ENCODE measurements at regions not wholly inside any gene's neighbourhood (a gene's known extent, or its start where the extent isn't known, plus 50 kb on each side); places are given as distances from the start of the nearest gene placed in this dataset.

DNA sequence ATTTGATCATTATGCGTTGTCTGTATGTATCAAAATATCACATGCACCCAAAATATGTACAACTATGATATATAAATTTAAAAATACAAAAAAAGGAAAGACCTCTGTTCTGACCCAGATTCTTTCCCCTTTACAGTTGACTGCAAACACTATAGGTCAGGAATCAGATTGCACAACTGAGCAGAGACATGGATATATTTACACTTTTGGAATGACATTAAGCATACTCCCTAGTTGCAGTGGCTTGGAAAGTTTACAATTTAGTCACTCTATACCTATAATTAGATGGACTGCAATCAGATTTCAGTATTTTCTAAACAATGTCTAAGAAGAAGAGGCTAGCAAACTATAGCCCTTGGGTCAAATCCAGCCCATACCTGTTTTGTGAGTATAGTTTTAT lies 98.5 kb upstream of the INPP4B start:
- TF ChIP-seq, protein P1, sequence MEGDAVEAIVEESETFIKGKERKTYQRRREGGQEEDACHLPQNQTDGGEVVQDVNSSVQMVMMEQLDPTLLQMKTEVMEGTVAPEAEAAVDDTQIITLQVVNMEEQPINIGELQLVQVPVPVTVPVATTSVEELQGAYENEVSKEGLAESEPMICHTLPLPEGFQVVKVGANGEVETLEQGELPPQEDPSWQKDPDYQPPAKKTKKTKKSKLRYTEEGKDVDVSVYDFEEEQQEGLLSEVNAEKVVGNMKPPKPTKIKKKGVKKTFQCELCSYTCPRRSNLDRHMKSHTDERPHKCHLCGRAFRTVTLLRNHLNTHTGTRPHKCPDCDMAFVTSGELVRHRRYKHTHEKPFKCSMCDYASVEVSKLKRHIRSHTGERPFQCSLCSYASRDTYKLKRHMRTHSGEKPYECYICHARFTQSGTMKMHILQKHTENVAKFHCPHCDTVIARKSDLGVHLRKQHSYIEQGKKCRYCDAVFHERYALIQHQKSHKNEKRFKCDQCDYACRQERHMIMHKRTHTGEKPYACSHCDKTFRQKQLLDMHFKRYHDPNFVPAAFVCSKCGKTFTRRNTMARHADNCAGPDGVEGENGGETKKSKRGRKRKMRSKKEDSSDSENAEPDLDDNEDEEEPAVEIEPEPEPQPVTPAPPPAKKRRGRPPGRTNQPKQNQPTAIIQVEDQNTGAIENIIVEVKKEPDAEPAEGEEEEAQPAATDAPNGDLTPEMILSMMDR (IDR thresholded peaks at IDR 0.05; ENCODE audit: extremely low read depth, missing control alignments): no peak

DNA sequence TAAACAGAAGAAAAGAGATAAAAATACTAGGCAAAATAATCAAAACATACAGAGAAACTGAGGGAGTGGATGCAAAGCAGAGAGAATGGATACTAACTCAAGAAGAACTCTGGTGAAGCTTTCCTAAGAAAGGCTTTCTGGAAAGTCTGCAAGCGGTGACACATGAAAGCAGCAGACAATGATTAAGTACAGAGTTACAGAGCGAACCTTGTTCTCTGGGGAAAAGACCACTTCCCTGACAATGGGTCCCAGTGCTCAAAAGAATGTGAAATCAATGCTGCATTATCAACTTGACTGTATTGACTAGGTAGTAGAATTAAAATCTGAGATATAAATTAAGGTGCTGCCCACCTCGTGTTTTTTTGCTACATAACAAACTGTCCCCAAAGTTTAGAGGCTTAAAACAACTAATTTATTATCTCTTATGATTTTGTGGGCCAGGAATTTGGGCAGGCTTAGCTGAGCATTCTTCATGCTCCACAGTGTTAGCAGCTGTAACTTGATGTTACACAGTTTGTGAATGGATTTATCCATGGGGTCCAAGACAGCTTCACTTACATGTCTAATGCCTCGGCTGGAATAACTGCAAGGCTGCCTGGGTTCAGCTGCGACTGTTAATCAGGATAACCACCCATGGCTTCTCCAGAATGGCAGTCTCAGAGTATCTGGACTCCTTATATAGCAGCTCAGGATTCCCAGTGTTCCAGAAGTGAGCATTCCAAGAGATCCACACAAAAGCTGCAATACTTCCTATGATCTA lies 106.9 kb upstream of the INPP4B start:
- no peak for DNase-seq (ENCODE audit: low spot score)
- TF ChIP-seq, protein P1 (IDR thresholded peaks at IDR 0.05; ENCODE audit: extremely low read depth, missing control alignments): no peak

More for the DNA sequence above, 98.5 kb upstream of the INPP4B start:
- no peak for DNase-seq (ENCODE audit: low spot score)

DNA sequence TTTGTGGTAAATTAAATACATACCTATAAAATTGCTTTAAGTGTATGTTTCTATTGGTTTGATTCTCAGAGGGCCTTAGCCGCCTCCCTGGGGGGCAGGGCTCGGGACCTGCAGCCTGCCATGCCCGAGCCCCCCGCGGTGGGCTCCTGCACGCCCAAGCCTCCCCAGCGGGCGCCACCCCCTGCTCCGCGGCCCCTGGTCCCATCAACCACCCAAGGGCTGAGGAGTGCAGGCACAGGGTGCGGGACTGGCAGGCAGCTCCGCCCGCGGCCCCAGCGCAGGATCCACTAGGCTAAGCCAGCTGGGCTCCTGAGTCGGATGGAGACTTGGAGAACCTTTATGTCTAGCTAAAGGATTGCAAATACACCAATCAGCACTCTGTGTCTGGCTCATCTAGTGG lies 108.3 kb upstream of the INPP4B start:
- no peak for DNase-seq (ENCODE audit: low spot score)
- TF ChIP-seq, protein P1 (IDR thresholded peaks at IDR 0.05; ENCODE audit: extremely low read depth, missing control alignments): no peak

DNA sequence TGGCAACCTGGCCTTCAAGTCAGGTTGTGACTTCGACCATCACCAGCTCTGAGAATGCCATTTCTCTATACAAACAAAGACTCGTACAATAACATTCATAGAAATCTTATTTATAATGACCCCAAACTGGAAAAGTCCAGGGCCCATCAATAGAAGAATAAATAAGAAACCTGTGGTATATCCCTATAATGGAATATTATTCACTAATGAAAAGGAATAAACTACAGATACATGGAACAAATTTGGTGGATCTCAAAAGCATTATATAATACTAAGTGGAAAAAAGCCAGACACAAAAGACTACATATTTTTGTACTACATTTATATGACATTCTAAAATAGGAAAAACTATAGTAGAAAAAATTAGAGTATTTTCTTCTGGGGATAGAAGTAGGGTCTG lies 109.4 kb upstream of the INPP4B start:
- TF ChIP-seq, protein P1 (IDR thresholded peaks at IDR 0.05; ENCODE audit: extremely low read depth, missing control alignments): no peak
- no peak for DNase-seq (ENCODE audit: low spot score)

DNA sequence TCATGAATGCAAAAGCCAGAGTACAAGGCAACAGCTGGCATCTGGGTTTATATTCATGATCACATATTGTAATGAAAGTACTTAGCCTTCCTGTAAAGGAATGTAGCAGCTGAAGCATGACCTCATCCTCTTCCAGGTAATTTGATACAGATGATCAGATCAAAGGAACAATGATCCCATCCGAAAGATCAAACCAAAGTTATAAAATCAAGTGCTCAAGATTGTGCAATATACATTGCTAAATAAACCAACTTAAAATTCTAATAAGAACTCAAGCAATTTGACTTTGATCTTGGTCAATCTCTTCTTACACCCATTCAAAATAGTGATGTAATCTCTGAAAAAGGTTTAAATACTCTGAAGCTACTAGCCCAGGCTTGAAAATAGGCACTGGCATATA lies 113.1 kb upstream of the INPP4B start:
- TF ChIP-seq, protein P1 (IDR thresholded peaks at IDR 0.05; ENCODE audit: extremely low read depth, missing control alignments): no peak
- no peak for DNase-seq (ENCODE audit: low spot score)

DNA sequence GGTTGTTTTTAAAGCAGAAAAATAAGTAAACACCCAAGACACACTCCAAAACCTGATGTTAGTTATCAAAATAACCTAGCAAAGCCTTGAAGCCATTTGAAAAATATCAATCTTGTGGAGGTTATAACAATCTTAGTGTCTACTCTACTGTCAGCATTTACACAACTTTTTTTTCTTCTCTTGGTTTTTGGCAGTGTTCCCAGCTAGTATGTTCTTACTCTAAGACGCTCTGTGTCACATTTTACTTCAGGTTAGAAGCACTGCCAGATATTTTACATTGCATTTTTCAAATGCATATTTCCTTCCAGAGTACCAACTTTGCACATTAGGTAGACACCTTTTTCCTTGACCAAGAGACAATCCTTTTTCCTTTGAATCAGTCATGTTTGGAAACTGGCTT lies 114.0 kb upstream of the INPP4B start:
- no peak for DNase-seq (ENCODE audit: low spot score)
- TF ChIP-seq, protein P1 (IDR thresholded peaks at IDR 0.05; ENCODE audit: extremely low read depth, missing control alignments): no peak

DNA sequence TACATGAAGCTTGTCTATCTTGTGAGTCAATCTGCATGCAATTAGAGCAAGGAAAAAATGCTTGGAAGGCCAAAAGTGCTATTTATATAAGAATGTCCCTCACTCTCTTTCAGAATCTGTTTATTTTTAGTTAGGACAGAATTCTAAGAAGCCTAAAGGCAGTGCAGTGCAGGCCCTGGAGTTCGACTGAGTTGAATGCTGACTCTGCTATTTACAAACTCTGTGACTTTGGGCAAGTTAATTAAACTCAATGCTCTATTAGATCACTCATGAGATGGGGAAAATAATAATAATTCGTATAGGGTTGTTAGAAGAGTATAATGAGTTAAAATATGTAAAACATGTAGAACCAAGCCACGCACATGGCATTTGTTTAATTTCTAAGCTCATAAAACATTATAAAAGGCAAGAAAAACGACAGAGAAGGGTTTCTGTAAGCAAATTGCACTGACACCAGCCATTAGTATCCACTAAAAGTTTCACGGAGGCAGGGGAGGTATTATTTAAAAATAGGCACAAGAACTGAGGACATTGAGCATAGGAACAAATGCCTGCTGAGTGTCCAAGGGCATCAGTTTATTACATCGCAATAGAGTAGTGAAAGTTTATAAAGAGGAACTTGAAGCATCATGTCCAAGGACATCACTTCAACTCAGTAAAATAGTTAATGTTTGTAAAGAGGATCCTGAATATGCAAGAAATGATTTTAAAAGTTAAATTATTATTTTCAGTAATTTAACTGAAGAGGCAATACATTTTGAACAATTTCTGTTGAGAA lies 115.0 kb upstream of the INPP4B start:
- DNase-seq (ENCODE audit: low spot score): no peak
- TF ChIP-seq, protein P1 (IDR thresholded peaks at IDR 0.05; ENCODE audit: extremely low read depth, missing control alignments): no peak
